ENCODE measurements at regions not wholly inside any gene's neighbourhood (a gene's known extent, or its start where the extent isn't known, plus 50 kb on each side); places are given as distances from the start of the nearest gene placed in this dataset.

DNA sequence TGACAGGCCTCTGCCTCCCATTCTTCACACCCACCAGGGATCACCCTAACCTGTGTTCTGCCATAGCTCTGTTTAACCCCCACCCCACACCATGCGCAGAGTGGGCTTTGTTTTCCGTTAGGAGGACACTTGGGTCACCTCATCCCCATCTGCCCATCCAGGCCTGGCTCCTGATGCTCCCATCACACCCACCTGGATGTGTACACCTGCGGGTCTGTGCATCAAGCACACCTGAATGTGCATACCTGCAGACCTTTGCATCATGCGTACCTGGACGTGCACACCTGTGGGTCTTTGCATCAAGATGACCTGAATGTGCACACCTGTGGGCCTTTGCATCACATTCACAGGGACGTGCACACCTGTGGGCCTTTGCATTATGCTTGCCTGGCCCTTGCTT lies 835.8 kb upstream of the TMEM132C start:
- WGBS (ENCODE audit: extremely low coverage, insufficient read length, low lambda C conversion rate) = no CpG with 5 or more reads among the region's 6 CpGs
- H2BK5ac ChIP-seq (ENCODE audit: insufficient read length, low read length) = no peak overlapping the region
- H2AK5ac ChIP-seq (ENCODE audit: insufficient read length, low read length) = no peak overlapping the region
- no peak overlapping the region for H2AFZ ChIP-seq (ENCODE audit: low read length)
- no peak overlapping the region for H3K4ac ChIP-seq (ENCODE audit: low read depth, low read length)
- no peak overlapping the region for H4K91ac ChIP-seq (ENCODE audit: insufficient read length, low read depth, low read length)
- H3K23me2 ChIP-seq (ENCODE audit: insufficient read length, low read depth, low read length, poor library complexity, severe bottlenecking) = no peaks in the 10 kb centered on the region
- no peak overlapping the region for H3K14ac ChIP-seq (ENCODE audit: insufficient read depth, low read length)
- no peaks in the 10 kb centered on the region for H4K20me1 ChIP-seq (ENCODE audit: control insufficient read depth, insufficient read depth, insufficient read length)
- Mint-ChIP-seq H3K27ac (no peak overlapping the region), H3K27me3 (ENCODE audit: low read depth) (peaks cover 2% of the 10 kb centered on the region; the same call in 1 of the 2 replicates), H3K36me3 (ENCODE audit: insufficient read depth in 1 of 3, low read depth in 3 of 3) (no peaks in the 10 kb centered on the region), H3K4me1 (peaks cover 0 to 2% of the 10 kb centered on the region in 2 experiments; a peak in 1 of 4 replicates), H3K4me3 (no peak overlapping the region), H3K9me3 (no peaks in the 10 kb centered on the region)
- no peak overlapping the region for H2BK120ac ChIP-seq (ENCODE audit: low read depth, low read length, poor library complexity, severe bottlenecking)
- H3T11ph ChIP-seq (ENCODE audit: low read length) = no peak overlapping the region
- H3K79me1 ChIP-seq (ENCODE audit: insufficient read depth, low read depth, low read length, poor library complexity, severe bottlenecking) = no peaks in the 10 kb centered on the region
- no peak overlapping the region for H3K4me2 ChIP-seq (ENCODE audit: insufficient read depth, insufficient read length, low read length)
- H2BK12ac ChIP-seq (ENCODE audit: insufficient read length, low read depth, low read length) = no peak overlapping the region
- H3K9me3 ChIP-seq (ENCODE audit: control insufficient read depth, low read depth, low read length) = no peaks in the 10 kb centered on the region
- no peak overlapping the region for H4K5ac ChIP-seq (ENCODE audit: insufficient read length, low read depth, low read length)
- DNase-seq = no peak
- H2BK20ac ChIP-seq (ENCODE audit: low read depth, low read length, poor library complexity, severe bottlenecking) = no peak overlapping the region
- H3K18ac ChIP-seq (ENCODE audit: insufficient read length, low read depth, low read length) = no peak overlapping the region
- no peaks in the 10 kb centered on the region for H3K4me1 ChIP-seq (ENCODE audit: insufficient read depth, low read length)
- no peak overlapping the region for H3K27ac ChIP-seq (ENCODE audit: insufficient read length, low read depth, low read length)
- no peak overlapping the region for H3K9ac ChIP-seq (ENCODE audit: extremely low read depth, insufficient read length, low read length)
- no peak overlapping the region for H3K23ac ChIP-seq (ENCODE audit: insufficient read length, low read depth, low read length)
- H3K27me3 ChIP-seq (ENCODE audit: insufficient read depth, low read length) = no peaks in the 10 kb centered on the region
- TF ChIP-seq CTCF (conservative IDR thresholded peaks at IDR 0.05) = no peak
- H3K79me2 ChIP-seq (ENCODE audit: insufficient read depth, low read length) = no peaks in the 10 kb centered on the region
- no peak overlapping the region for H4K8ac ChIP-seq (replicated peaks; ENCODE audit: insufficient read length, low read depth, low read length)
- no peak overlapping the region for H3K56ac ChIP-seq (ENCODE audit: insufficient read length, low read depth, low read length)
- H2BK15ac ChIP-seq (ENCODE audit: low read depth, low read length) = no peak overlapping the region

Data from H9 (cell line).